IMR-90 (cell line): ENCODE measurements at regions not wholly inside any gene's neighbourhood (a gene's known extent, or its start where the extent isn't known, plus 50 kb on each side); places are given as distances from the start of the nearest gene placed in this dataset.

Experiments used
- ATAC-seq: fragments of 200-7000 bp; cut with Tn5 transposase; 2 replicates; pipeline ENCODE4 v1.9.1; 2020; ENCODE audit warnings: low read depth, mild to moderate bottlenecking, moderate library complexity
- BruUV-seq: library from RNA; stranded (reverse); fragments of 400-500 nt; replicated peaks from 2 replicates; lab custom pipeline; 2021; lab: Mats Ljungman, UMichigan
- CTCF ChIA-PET: fragments of 300-600 bp; formaldehyde crosslinking; extraction: SDS; loops from one replicate; lab custom pipeline; 2021; ENCODE audit warnings: antibody characterized with exemption; lab: Yijun Ruan, JAX
- POLR2A ChIA-PET: fragments of 300-600 bp; sonication (Branson Sonifier 250); formaldehyde crosslinking; loops from one replicate; lab custom pipeline; 2022; ENCODE audit warnings: antibody characterized with exemption; ENCODE audit not compliant: unreplicated experiment; lab: Charles Lee
- DNase-seq: peaks from one replicate; pipeline ENCODE4 v3.0.0; 2013
- H2AFZ ChIP-seq: replicated peaks from 2 replicates; pipeline ENCODE3; 2013; ENCODE audit warnings: low read length, mild to moderate bottlenecking; ENCODE audit not compliant: poor library complexity
- H2AK5ac ChIP-seq: 2 replicates; pipeline ENCODE4 v1.6.1; 2013; ENCODE audit warnings: low read depth, low read length, inconsistent platforms
- H2AK9ac ChIP-seq: replicated peaks from 2 replicates; pipeline ENCODE3; 2013; ENCODE audit warnings: mild to moderate bottlenecking, low read depth, low read length, moderate library complexity; ENCODE audit not compliant: poor library complexity
- H2BK120ac ChIP-seq: 2 replicates; pipeline ENCODE4 v1.6.1; 2013; ENCODE audit warnings: low read depth, low read length, inconsistent platforms
- H2BK15ac ChIP-seq: 3 replicates; pipeline ENCODE4 v1.6.1; 2013; ENCODE audit warnings: low read depth, low read length, inconsistent platforms
- H2BK20ac ChIP-seq: 2 replicates; pipeline ENCODE4 v1.6.1; 2013; ENCODE audit warnings: low read depth, mild to moderate bottlenecking, inconsistent platforms, low read length, moderate library complexity
- H2BK5ac ChIP-seq: 2 replicates; pipeline ENCODE4 v1.6.1; 2013; ENCODE audit warnings: mild to moderate bottlenecking, low read depth, low read length, inconsistent platforms; ENCODE audit not compliant: poor library complexity, severe bottlenecking
- H3K14ac ChIP-seq: replicated peaks from 2 replicates; pipeline ENCODE4 v1.6.1; 2013; ENCODE audit warnings: low read depth, low read length, inconsistent platforms
- H3K18ac ChIP-seq: 2 replicates; pipeline ENCODE4 v1.6.1; 2013; ENCODE audit warnings: low read depth, low read length, control low read depth
- H3K23ac ChIP-seq: 2 replicates; pipeline ENCODE4 v1.6.1; 2013; ENCODE audit warnings: low read depth, low read length, inconsistent platforms
- H3K27ac ChIP-seq: 2 replicates; pipeline ENCODE4 v1.5.1; 2013; ENCODE audit warnings: mild to moderate bottlenecking, control low read depth, low read length; ENCODE audit not compliant: insufficient read depth
- H3K27me3 ChIP-seq: 2 replicates; pipeline ENCODE4 v1.6.1; 2013; ENCODE audit warnings: low read length; ENCODE audit not compliant: control insufficient read depth, insufficient read depth
- H3K36me3 ChIP-seq: 2 replicates; pipeline ENCODE4 v1.6.1; 2013; ENCODE audit warnings: low read length, mixed read lengths; ENCODE audit not compliant: control insufficient read depth, insufficient read depth
- H3K4ac ChIP-seq: 2 replicates; pipeline ENCODE4 v1.6.1; 2013; ENCODE audit warnings: low read depth, low read length, inconsistent platforms
- H3K4me1 ChIP-seq: 2 replicates; pipeline ENCODE4 v1.6.1; 2013; ENCODE audit warnings: low read length, mixed read lengths; ENCODE audit not compliant: control insufficient read depth, insufficient read depth
- H3K4me2 ChIP-seq: 2 replicates; pipeline ENCODE4 v1.6.1; 2013; ENCODE audit warnings: low read depth, mild to moderate bottlenecking, control low read depth, low read length, moderate library complexity
- H3K4me3 ChIP-seq: 2 replicates; pipeline ENCODE4 v1.5.1; 2013; ENCODE audit warnings: low read depth, mild to moderate bottlenecking, control low read depth, low read length, moderate library complexity; ENCODE audit not compliant: insufficient read depth
- H3K56ac ChIP-seq: 2 replicates; pipeline ENCODE4 v1.6.1; 2013; ENCODE audit warnings: low read length, inconsistent platforms; ENCODE audit not compliant: insufficient read depth; ENCODE audit errors: extremely low read depth
- H3K79me1 ChIP-seq, 2 experiments: 2 replicates each; pipeline ENCODE4 v1.6.1; 2013; ENCODE audit warnings: low read length in 2 of 2, inconsistent platforms in 1 of 2, low read depth in 1 of 2
- H3K9ac ChIP-seq: 2 replicates; pipeline ENCODE4 v1.6.1; 2013; ENCODE audit warnings: low read depth, low read length, control low read depth
- H3K9me1 ChIP-seq: 2 replicates; pipeline ENCODE4 v1.6.1; 2013; ENCODE audit warnings: low read length, inconsistent platforms; ENCODE audit not compliant: insufficient read depth
- H3K9me3 ChIP-seq: 2 replicates; pipeline ENCODE4 v1.6.1; 2013; ENCODE audit warnings: low read length; ENCODE audit not compliant: control insufficient read depth, insufficient read depth
- H4K20me1 ChIP-seq: 2 replicates; pipeline ENCODE4 v1.6.1; 2013; ENCODE audit warnings: low read length, inconsistent platforms; ENCODE audit not compliant: insufficient read depth
- H4K5ac ChIP-seq: 2 replicates; pipeline ENCODE4 v1.6.1; 2013; ENCODE audit warnings: mild to moderate bottlenecking, low read depth, low read length, control low read depth
- H4K8ac ChIP-seq, 2 experiments: 2 replicates each; pipeline ENCODE4 v1.6.1; 2013; ENCODE audit warnings: low read depth in 2 of 2, low read length in 2 of 2, control low read depth in 1 of 2, inconsistent platforms in 1 of 2
- H4K91ac ChIP-seq: 2 replicates; pipeline ENCODE4 v1.6.1; 2013; ENCODE audit warnings: low read depth, low read length, inconsistent platforms; ENCODE audit not compliant: insufficient read depth
- FOS ChIP-seq: fragments of 150-350 bp; IDR thresholded peaks from 2 replicates; pipeline ENCODE4 v1.6.1; 2016; ENCODE audit warnings: low read depth, low read length
- MAFK ChIP-seq: IDR thresholded peaks from 2 replicates; pipeline ENCODE4 v1.6.1; 2012; ENCODE audit warnings: low read depth, low read length, improper control_type of control experiment
- POLR2A ChIP-seq: IDR thresholded peaks from 2 replicates; pipeline ENCODE4 v1.6.1; 2012; ENCODE audit warnings: mild to moderate bottlenecking, low read depth, low read length
- WGBS, 2 experiments: methylation state at CpG; one replicate each; pipeline versions ENCODE4 v1.1.5 to v1.1.7; 2013; ENCODE audit warnings: missing lambda C conversion rate in 2 of 2; ENCODE audit not compliant: insufficient read length in 1 of 2; ENCODE audit errors: extremely low coverage in 2 of 2; 5-methylcytosine and 5-hydroxymethylcytosine counted together
- dilution Hi-C: fragments of 300-500 bp; cut with HindIII; formaldehyde crosslinking; loops from one replicate; pipeline ENCODE4 v1.14.3; 2018; ENCODE audit warnings: low sequenced_read_pairs; ENCODE audit not compliant: unreplicated experiment
- in situ Hi-C: fragments of 300-500 bp; cut with MboI; formaldehyde crosslinking; loops from 3 replicates; pipeline ENCODE4 v1.14.3; 2019; ENCODE audit warnings: low sequenced_read_pairs, inconsistent platforms, mixed read lengths
- intact Hi-C: fragments of 100-400 bp; cut with micrococcal nuclease; formaldehyde crosslinking; loops from 2 replicates; pipeline ENCODE4 v1.10.0; 2022

DNA sequence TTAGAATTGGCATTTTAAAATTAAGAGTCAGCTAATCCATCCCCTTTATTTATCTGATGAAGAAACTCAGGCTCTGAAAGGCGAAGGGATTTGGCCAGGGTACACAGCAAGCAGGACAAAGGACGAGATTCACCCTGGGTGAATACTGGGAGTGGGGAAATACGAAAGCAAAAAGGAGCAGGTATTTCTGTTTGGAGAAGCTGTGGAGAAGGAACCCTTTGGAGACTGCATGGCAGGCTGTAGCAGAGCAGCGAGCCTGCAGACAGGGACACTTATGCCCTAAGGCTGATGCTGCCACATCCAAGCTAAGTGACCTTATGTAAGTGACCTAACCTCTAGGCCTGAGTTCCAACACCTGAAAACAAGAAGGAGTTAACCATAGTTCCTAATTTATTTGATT lies 207.2 kb upstream of the C1orf87 start:
- CTCF ChIA-PET, result interaction anchor here (1.0 to 1.5 kb wide), 9 partner anchors 9 to 762 kb away, joined by 3 to 9 read pairs (median 4); no protein-coding TSS in a partner anchor
- no peak overlapping the region for H3K4me2 ChIP-seq
- no peak overlapping the region for H3K14ac ChIP-seq
- H2BK120ac ChIP-seq, result no peak overlapping the region
- no peak overlapping the region for H2BK15ac ChIP-seq
- DNase-seq (no peak), ATAC-seq (no peak)
- H3K56ac ChIP-seq, result no peak overlapping the region
- no peak overlapping the region for H3K4me3 ChIP-seq
- no peak overlapping the region for H4K5ac ChIP-seq
- H3K27ac ChIP-seq, result no peak overlapping the region
- H2AK5ac ChIP-seq, result no peak overlapping the region
- no TSS peak for BruUV-seq
- in situ Hi-C loops (no loop called here), dilution Hi-C loops (no loop called here), intact Hi-C loops (no loop called here)
- H3K9ac ChIP-seq, result no peak overlapping the region
- TF ChIP-seq FOS, result no peak
- TF ChIP-seq MAFK, result no peak
- no peak for TF ChIP-seq POLR2A
- H3K36me3 ChIP-seq, result no peaks in the 10 kb centered on the region
- WGBS, 2 experiments, result 70% methylated on average over 2 of the region's 4 CpGs; no CpG with 5 or more reads in 1 of the 2 experiments
- peaks cover 6% of the 10 kb centered on the region; the same call in 1 of the 2 replicates for H3K9me3 ChIP-seq
- H2BK5ac ChIP-seq, result no peak overlapping the region
- H2AFZ ChIP-seq, result no peak overlapping the region
- no peaks in the 10 kb centered on the region for H3K79me1 ChIP-seq
- no peak overlapping the region for H3K18ac ChIP-seq
- no peaks in the 10 kb centered on the region for H3K27me3 ChIP-seq
- no peak overlapping the region for H2BK20ac ChIP-seq
- no peaks in the 10 kb centered on the region for H3K9me1 ChIP-seq
- H4K8ac ChIP-seq, result no peak overlapping the region
- POLR2A ChIA-PET, result no interaction called here
- H4K91ac ChIP-seq, result no peak overlapping the region
- no peaks in the 10 kb centered on the region for H4K20me1 ChIP-seq
- no peaks in the 10 kb centered on the region for H3K4me1 ChIP-seq
- no peak overlapping the region for H2AK9ac ChIP-seq
- no peak overlapping the region for H3K23ac ChIP-seq
- H3K4ac ChIP-seq, result no peak overlapping the region
